Hepatocyte (in vitro differentiated cells): ENCODE measurements at regions not wholly inside any gene's neighbourhood (a gene's known extent, or its start where the extent isn't known, plus 50 kb on each side); places are given as distances from the start of the nearest gene placed in this dataset.

Experiments used
- CTCF ChIP-seq: fragments of 200-600 bp; sonication (generic); IDR thresholded peaks from 2 replicates; pipeline ENCODE4 v1.5.1; 2016; ENCODE audit warnings: antibody characterized with exemption, mild to moderate bottlenecking; ENCODE audit not compliant: poor library complexity
- EZH2 ChIP-seq: fragments of 200-600 bp; sonication (generic); IDR thresholded peaks from 2 replicates; pipeline ENCODE4 v1.6.1; 2016; ENCODE audit warnings: antibody characterized with exemption, mild to moderate bottlenecking, borderline replicate concordance

GRCh38 chr9:26228273-26228672, 550.0 kb upstream of the TUSC1 start:
- no peak for TF ChIP-seq CTCF
- no peak for TF ChIP-seq EZH2
